NCI-H748 treated with DMSO at 0.1 percent for 48 hours (cell line): ENCODE measurements at regions not wholly inside any gene's neighbourhood (a gene's known extent, or its start where the extent isn't known, plus 50 kb on each side); places are given as distances from the start of the nearest gene placed in this dataset.
"Not testable (repeated sequence)": the region's sequence is repeated elsewhere in the genome, so short reads cannot be mapped to it uniquely, and the experiment has no call there.

Experiments
- DNase-seq: peaks from one replicate; lab custom pipeline; 2025; lab: John Stamatoyannopoulos, UW

DNA sequence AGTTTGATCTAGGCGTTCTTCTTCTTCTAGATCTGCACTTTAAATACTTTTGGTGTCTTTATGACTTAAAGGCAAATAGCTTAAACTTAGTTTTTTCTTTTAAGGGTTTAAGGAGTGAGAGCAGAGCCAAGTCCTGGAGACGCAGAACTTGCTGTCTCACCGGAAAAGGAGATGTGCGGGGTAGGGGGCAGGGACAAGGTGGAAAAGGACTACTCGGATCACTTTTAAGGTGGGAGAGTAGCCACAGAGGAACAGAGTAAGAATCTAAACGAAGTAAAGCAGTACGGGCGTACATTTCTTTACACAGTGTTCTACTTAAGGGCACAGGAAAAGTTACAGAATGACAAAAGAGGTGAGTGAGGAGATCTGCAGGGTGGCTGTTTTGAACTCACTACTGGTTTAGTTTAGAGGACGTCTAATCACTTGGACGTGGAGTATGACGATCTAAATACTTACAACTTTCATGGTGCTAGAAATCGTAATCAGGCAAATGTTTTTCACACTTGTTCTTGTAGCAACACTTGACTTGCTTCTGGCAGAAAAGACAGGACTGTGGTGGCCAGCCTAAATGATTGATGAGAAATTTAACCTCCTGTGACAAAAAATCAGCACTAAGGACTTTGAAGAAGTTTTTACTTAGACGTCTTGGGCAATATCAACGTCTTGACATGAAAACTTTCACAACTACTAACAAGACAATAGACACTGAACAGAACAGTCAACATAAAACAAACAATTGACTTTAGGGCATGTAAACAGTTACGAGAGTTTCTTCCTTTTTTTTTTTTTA lies 127.0 kb downstream of the ART5 start:
- not testable (repeated sequence) for DNase-seq

DNA sequence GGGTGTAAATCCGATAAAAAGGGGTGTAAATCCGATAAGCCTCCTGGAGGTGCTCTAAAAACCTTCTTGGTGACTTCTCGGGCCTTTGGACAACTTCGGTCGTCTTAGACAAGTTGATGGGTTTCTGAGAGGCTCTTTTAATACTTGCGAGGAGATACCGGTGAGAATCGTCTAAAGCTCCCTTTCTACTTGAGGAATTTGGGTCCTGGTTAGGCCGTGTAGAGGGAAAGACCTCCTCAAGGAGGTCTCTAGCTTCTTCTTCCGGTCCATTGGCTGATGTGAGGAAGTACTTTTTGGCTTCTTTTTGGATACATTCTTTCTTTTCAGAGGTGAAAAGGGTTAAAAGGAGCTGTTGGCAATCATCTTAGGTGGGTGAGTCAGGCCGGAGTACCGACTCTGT lies 128.5 kb downstream of the ART5 start:
- DNase-seq: not testable (repeated sequence)

DNA sequence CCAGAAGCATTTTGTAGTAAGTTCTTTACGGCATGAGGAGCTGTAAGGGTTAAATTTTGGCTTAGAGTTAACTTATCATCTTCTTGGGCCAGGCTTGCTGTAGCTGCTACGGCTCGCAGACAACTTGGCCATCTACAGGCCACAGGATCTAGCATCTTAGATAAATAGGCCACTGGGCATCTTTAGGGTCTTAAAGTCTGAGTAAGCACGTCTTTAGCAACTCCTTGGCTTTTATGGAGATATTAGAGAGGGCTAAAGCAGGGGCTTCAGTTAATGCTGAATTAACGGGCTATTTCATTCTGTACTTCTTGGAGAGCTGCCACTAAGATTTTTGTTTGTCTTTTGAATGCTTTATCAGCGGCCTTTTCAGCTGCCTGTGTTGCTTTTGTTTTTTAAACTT lies 129.0 kb downstream of the ART5 start:
- not testable (repeated sequence) for DNase-seq

DNA sequence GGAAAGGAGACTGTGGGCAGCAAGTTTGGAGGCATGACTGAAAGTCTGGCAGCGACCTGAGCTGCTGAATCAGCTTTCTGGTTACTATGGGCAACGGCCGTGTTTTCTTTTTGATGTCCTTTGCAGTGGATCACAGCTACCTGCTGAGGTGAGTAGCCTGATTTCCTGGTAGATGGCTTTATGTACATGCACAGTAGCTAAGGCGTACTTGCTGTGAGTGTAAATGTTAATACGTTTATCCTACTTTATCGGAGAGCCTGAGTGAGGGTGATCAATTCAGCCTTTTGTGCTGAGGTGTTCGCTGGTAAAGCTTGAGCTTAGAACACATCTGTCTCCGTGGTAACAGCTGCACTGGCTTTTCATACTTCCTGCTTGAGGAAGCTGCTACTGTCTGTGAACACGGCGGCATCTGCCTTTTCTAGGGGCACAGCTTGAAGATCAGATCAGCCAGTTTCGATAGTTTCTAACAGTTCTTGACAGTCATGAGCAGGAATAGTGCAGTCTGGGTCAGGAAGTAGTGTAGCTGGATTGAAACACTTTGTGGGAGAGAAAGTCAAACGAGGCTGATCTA lies 129.6 kb downstream of the ART5 start:
- peak; percentile 5 for DNase-seq

DNA sequence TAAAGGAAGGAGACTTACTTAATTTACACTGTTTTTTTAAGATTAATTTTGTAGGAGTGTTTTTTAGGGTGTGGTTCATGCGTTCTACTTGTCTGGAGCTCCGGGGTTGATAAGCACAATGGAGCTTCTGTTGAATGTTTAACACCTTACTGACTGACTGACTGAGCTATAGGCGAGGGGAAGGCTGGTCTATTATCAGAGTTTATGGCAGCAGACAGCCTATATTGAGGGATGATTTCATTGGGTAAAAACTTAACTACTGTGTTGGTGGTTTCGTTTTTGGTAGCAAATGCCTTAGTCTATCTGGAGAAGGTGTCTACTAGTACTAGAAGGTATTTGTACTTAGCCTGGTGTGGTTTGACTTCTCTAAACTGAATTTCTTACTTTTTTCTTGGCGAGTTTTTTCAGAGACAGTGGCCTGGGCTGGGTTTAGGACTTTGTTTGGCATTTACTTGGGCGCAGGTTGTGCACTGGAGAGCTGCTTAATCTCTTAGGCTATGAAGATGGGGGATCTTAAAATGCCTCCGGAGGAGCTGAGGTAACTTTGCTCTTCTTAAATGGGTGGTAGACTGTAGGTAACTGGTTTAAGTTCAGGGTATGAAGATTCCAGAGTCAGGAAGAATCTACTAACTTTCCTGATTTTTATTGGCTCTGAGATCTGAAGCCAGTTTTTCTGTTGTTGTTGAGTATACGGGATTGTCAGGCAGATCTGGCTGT lies 130.2 kb downstream of the ART5 start:
- DNase-seq: not testable (repeated sequence)

DNA sequence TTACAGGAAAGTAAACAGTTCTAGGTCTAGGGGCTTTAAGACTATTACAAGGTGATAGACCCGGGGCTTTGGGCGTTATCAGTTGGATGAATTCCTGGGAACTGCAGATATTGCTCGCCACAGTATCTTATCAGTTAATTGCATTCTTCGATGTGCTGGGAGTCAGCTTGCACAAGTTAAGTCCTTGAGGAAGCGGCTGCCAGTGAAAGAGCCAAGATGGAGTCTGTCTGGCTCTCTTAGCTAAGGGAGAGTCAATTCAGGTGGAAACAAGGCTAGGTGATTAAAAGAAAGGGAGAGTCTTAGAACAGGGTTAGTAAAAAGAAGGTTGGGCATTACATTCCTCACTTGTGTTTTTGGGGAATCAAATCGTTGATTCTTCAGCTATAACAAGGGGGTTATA lies 130.6 kb upstream of the ZNF195 start:
- not testable (repeated sequence) for DNase-seq

DNA sequence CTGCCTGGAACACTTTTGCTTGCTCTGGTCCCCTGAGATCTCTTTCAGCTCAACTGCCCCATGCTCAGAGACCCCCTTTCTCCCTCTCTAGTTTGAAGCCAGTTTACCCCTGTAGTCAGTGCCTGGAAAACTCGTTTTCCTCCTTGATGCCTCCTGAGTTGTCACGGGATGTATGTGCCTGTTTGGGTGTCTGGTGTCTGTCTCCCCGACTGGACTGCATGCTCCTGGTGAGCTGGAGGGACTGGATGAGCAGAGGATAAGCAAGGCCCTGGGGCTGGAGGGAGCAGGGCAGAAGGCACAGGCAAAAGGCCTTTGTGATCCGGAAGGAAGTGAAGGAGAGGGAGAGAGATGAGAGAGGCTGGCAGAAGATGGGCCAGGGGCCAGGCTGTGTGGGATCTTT lies 120.3 kb upstream of the ZNF195 start:
- DNase-seq: not testable (repeated sequence)

DNA sequence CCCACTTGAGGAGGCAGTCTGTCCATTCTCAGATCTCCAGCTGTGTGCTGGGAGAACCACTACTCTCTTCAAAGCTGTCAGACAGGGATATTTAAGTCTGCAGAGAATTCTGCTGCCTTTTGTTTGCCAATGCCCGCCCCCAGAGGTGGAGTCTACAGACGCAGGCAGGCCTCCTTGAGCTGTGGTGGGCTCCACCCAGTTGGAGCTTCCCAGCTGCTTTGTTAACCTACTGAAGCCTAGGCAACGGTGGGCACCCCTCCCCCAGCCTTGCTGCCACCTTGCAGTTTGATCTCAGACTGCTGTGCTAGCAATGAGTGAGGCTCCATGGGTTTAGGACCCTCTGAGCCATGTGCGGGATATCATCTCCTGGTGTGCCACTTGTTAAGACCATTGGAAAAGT lies 119.4 kb upstream of the ZNF195 start:
- not testable (repeated sequence) for DNase-seq

DNA sequence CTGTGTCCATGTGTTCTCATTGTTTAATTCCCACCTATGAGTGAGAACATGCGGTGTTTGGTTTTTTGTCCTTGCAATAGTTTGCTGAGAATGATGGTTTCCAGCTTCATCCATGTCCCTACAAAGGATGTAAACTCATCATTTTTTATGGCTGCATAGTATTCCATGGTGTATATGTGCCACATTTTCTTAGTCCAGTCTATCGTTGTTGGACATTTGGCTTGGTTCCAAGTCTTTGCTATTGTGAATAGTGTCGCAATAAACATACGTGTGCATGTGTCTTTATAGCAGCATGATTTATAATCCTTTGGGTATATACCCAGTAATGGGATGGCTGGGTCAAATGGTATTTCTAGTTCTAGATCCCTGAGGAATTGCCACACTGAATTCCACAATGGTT lies 114.2 kb upstream of the ZNF195 start:
- DNase-seq: not testable (repeated sequence)

DNA sequence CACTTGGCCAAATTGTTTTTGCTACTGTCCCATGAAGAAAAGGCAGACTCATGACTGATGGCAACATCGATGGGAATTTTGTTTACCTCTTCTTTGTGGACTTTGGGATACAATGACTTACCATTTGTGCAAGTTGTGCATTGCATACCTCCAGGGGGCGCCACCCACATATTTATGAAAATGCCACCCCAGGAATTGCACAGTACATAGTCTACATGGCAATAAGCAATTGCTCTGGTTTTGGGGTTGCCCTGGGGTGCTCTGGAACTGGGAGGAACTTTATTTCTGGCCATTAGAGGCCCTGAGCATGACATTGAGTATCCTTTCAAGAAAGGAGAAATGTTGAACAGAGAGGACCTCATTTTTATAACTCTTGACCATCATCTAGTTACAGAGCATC lies 109.1 kb upstream of the ZNF195 start:
- not testable (repeated sequence) for DNase-seq

DNA sequence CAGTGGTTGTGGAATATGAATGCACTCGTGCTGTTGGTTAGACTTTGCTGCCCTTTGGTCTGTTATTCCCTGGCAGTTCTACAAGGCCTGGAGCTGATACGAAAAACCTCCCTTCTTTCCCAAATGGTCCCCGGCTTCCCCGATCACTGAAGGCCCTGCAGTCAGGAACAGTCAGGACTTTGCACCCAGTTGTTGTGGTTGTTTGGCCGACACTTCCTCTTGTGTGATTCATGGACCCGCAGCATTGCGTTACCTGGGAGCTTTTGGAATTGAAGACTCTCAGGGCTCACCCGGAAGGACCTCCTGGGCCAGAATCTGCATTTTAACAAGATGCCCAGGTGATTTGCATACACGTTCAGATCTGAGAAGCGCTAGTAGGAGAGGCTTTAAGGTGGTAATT lies 106.8 kb upstream of the ZNF195 start:
- DNase-seq: not testable (repeated sequence)

DNA sequence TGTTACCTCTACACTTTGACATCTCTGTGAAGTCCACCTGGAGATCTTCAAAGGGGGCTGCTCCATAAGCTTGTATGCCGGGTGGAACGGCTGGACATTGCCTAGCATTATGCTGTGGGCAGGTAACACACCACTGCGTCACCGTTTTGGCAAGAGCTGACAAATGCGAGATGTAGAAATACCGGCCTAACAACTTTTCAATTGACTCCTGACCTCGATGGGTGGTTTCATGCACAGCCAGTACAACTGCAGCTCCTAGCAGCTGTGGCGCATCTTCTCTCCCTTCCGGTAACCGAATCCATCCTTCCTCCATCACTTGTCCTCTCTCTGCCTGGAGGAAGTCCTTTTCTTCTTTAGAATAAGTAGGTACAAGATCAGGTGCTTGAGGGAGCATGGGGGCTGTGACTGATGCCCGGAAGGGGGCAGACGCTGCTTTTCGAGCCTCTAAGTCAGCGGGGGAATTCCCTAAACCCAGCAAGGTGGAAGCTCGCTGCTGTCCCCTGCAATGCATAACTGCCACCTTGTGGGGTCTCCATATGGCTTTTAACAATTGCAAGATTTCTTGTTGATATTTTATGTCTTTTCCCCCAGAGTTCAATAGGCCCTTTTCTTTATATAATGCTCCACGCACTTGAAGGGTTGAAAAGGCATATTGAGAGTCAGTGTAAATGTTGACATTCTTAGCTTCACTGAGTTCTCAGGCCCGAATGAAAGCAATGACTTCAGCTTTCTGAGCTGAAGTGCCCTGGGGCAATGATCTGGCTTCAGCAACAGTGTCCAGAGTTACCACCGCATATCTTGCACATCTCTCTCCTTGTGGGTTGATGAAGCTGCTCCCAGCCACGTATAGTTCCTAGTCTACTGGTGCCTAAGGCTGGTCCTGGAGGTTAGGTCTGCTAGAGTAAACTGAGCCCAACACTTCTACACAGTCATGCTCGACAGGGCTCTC lies 98.3 kb upstream of the ZNF195 start:
- DNase-seq: not testable (repeated sequence)

DNA sequence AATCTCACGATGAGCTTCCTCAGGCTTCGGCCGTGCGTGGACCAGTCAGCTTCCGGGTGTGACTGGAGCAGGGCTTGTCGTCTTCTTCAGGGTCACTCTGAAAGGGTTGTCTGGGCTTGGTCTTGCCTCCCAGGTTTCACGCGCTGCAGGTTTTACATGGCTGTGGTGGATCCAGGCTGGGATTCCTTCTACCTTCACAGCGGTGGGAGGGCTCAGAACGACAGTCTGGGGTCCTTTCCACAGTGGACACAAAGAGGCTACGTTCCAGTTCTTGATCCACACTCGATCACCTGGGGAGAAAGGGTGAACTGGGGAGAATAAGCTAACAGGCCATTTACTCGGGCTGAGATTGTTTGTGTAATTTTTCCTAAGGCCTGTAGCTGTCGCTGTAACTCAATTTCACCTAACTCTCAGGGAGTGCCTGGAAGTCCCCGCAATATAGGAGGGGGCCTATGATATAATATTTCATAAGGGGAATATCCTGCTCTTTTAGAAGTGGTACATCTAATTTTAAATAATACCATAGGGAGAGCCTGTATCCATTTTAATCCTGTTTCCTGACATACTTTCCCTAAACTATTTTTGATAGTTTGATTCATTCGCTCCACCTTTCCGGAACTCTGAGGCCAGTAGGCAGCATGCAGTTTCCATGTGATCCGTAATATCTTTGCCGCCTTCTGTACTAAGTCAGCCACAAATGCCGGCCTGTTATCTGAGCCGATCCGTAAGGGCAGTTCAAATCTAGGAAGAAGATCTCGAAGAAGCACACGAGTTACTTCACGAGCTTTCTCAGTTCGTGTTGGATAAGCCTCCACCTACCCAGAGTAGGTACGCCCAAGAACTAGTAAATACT lies 97.4 kb upstream of the ZNF195 start:
- not testable (repeated sequence) for DNase-seq

DNA sequence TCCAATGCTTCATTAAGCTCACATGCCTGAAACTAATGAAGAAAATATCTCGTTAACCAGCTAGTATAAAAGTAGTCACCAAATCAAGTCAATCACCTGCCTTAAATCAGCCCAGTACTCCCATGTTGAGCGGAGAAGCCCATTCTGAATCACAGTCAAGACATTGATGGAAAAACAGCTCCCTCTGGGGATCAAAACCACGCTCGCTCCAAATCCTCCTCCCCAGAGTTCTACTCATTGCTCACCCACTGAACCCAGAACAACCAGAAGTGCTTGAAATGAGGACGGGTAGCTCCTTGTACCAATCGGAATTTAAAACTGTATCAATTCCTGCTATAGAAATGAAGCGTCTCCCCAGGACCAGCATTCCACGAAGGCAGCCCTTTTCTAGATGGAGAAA lies 90.0 kb upstream of the ZNF195 start:
- DNase-seq: not testable (repeated sequence)

DNA sequence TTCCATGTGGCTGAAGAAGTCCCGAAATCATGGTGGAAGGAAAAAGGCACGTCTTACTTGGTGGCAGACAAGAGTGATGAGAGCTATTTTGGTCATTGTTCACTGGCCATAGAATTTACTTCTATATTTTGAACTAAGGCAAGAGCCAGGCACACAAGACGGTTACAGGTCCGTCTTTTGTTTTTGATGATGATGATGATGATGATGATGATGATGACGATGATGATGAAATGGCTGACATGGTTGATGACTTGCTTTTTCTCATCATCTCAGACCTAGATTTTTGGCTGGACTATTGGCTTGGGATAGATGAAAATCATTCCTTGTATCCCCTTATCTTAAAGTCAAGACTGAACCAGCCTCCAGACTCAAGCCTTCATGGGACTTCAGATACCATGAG lies 88.7 kb upstream of the ZNF195 start:
- not testable (repeated sequence) for DNase-seq

DNA sequence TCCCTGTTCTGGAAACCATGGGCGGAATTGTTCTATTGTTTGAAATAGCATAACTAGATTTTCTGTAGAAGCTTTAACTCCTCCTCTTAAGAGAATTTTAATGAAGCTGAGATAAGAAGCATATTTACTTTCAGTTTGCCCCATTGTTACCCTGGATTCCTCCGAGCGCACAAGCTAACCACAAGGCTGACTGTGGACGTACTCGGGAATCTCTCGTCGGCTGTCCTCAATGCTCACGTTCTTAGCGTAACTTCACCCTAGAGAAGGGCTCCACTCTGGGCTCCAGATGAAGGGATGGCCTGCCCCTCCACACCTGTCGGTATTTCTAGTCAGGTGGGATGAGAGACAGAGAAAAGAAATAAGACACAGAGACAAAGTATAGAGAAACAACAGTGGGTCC lies 76.7 kb upstream of the ZNF195 start:
- DNase-seq: not testable (repeated sequence)

DNA sequence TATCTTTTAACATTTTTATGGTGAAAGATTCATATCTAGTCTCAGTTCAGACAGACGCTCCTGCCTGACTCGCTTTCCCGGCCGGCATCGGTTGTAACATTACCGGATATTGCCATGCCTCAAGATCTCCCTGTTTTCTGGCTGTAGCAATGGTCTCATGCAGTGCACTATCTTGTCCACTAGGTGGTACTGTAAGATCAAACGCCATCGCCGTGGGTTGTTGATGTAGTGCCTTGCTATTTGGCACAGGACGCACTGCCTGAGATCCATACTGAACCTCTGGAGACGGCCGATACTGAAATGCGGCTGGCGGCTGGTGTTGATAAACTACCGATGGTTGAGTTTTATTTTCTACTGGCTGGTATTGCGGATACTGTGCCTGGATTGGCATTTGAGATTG lies 75.9 kb upstream of the ZNF195 start:
- DNase-seq: peak; percentile 16

DNA sequence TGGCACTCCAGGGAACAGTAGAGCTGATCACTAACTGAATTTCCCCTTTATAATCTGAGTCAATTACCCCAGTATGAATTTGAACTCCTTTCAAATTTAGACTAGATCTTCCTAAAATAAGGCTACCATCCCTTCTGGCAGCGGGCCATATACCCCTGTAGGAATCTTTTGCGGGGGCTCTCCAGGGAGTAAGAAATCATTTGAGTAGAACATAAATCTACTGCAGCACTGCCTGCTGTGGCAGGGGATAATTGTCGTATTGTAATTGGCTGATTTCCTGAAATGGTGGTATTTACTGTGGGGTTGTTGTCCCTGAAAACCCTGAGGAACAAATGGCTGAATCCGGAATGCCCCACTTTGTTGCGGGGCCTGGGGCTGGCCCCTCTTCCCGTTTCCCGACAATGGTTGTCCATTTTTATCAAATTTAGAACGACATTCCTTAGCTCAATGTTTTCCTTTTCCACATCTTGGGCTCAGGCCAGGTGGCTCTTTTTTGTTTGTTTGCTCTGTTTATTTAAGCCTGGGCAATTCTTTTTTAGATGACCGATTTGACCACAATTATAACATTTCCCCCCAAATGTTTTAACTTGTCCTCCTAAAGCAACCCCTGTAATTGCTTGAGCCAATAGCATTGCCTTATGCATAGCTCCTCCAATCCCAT lies 74.8 kb upstream of the ZNF195 start:
- not testable (repeated sequence) for DNase-seq

DNA sequence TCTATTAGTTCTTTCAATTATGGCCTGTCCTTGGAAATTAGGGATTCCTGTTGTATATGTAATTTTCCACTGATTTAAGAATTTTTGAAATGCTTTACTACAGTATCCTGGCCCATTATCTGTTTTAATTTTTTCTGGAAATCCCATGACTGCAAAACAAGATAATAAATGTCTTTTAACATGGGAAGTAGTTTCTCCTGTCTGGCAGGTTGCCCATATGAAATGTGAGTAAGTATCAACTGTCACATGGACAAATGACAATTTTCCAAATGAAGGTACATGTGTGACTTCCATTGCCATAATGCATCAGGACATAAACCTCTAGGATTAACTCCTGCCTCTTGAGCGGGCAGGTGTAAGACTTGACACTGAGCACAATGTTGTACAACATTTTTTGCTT lies 71.9 kb upstream of the ZNF195 start:
- not testable (repeated sequence) for DNase-seq

DNA sequence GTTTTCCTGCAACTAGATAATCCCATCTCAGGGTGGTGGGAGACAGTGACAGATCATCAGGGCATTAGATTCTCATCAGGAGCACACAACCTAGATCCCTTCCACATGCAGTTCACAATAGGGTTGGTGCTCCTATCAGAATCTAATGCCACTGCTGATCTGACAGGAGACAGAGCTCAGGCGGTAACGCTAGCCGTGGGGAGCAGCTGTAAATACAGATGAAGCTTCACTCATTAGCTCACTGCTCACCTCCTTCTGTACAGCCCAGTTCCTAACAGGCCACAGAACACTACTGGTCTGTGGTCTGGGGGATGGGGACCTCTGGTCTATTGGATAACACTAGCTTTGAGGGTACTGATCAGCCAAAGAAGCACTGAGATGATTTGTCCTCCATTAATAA lies 66.6 kb upstream of the ZNF195 start:
- not testable (repeated sequence) for DNase-seq

DNA sequence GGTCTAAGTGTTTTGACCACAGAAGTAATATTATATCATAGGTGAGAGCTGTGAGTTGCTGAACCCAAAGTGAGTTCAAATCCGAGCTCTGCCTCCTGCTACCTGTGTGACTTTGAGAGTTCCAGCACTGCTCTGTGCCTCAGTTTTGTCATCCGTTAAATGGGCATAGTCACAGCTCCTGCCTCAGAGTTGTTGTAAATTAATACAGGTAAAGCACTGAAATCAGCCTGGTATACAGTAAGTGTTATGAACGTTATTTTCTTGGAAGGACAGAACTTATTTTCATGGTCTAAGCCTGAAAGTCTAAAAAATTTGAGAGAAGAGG lies 65.4 kb upstream of the ZNF195 start:
- not testable (repeated sequence) for DNase-seq
